HG03558 (cell line): ENCODE measurements at regions not wholly inside any gene's neighbourhood (a gene's known extent, or its start where the extent isn't known, plus 50 kb on each side); places are given as distances from the start of the nearest gene placed in this dataset.

Source experiments
- ATAC-seq: cut with Tn5 transposase; IDR thresholded peaks from one replicate; pipeline ENCODE4 v1.9.1; 2021; ENCODE audit warnings: moderate number of reproducible peaks; ENCODE audit not compliant: unreplicated experiment; ENCODE audit errors: extremely low read depth

- no peak for ATAC-seq
Measured at GRCh38 chr10:35907548-35907947, 265.5 kb upstream of the FZD8 start.

- ATAC-seq = no peak
Measured at GRCh38 chr10:35906155-35906554, 264.1 kb upstream of the FZD8 start.

- ATAC-seq = no peak
Measured at GRCh38 chr10:35903021-35903420, 260.9 kb upstream of the FZD8 start.

- ATAC-seq = no peak
Measured at GRCh38 chr10:35898716-35899440, 256.8 kb upstream of the FZD8 start.

- ATAC-seq = no peak
Measured at GRCh38 chr10:35896001-35896400, 253.9 kb upstream of the FZD8 start.

GRCh38 chr10:35895331-35895730, 253.2 kb upstream of the FZD8 start:
- no peak for ATAC-seq

GRCh38 chr10:35892526-35892925, 250.4 kb upstream of the FZD8 start:
- no peak for ATAC-seq

GRCh38 chr10:35890676-35891495, 248.8 kb upstream of the FZD8 start:
- ATAC-seq = no peak

- ATAC-seq = no peak
Measured at GRCh38 chr10:35889971-35890675, 248.0 kb upstream of the FZD8 start.

- ATAC-seq = no peak
Measured at GRCh38 chr10:35889226-35889625, 247.1 kb upstream of the FZD8 start.

- ATAC-seq = no peak
Measured at GRCh38 chr10:35888400-35888799, 246.3 kb upstream of the FZD8 start.

- ATAC-seq = no peak
Measured at GRCh38 chr10:35887685-35888084, 245.6 kb upstream of the FZD8 start.

- ATAC-seq = no peak
Measured at GRCh38 chr10:35885076-35885475, 243.0 kb upstream of the FZD8 start.

GRCh38 chr10:35884657-35885071, 242.6 kb upstream of the FZD8 start:
- no peak for ATAC-seq

GRCh38 chr10:35882422-35883150, 240.5 kb upstream of the FZD8 start:
- ATAC-seq = no peak

GRCh38 chr10:35881320-35881719, 239.2 kb upstream of the FZD8 start:
- no peak for ATAC-seq

- ATAC-seq = no peak
Measured at GRCh38 chr10:35876248-35876647, 234.2 kb upstream of the FZD8 start.

- ATAC-seq = no peak
Measured at GRCh38 chr10:35875016-35875676, 233.1 kb upstream of the FZD8 start.

GRCh38 chr10:35874311-35875015, 232.4 kb upstream of the FZD8 start:
- no peak for ATAC-seq
